ENCODE measurements at regions not wholly inside any gene's neighbourhood (a gene's known extent, or its start where the extent isn't known, plus 50 kb on each side); places are given as distances from the start of the nearest gene placed in this dataset.

GRCh38 chr6:8831366-8832152, 396.2 kb upstream of the SLC35B3 start:
- TF ChIP-seq CTCF (IDR thresholded peaks at IDR 0.05; ENCODE audit: extremely low read depth in 1 of 2, insufficient read depth in 1 of 2, low read depth in 1 of 2, low read length in 2 of 2) (no peak), POLR2AphosphoS5 (IDR thresholded peaks at IDR 0.05; ENCODE audit: insufficient read depth, low read depth, low read length) (no peak)
